ENCODE measurements at regions not wholly inside any gene's neighbourhood (a gene's known extent, or its start where the extent isn't known, plus 50 kb on each side); places are given as distances from the start of the nearest gene placed in this dataset.

DNA sequence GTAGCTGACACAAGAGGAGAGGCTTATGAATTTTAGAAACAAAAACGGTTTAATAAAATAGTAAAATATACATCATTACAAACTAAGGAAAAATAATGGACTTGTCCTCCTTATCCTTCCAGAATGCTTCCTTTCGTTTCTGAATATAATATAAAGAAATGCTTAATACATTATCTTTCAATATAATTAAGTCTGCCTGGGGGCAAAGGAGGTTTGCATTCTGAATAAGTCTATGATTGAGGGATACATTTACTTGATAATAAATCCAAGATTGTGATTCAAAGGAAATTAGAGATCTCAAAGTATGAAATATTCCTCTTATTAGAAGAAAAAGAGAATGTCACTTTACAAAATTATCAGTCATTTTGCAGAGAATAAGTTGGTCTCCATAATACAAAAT, 386.5 kb downstream of the SPATA31D1 start:
- TF ChIP-seq, protein P1, sequence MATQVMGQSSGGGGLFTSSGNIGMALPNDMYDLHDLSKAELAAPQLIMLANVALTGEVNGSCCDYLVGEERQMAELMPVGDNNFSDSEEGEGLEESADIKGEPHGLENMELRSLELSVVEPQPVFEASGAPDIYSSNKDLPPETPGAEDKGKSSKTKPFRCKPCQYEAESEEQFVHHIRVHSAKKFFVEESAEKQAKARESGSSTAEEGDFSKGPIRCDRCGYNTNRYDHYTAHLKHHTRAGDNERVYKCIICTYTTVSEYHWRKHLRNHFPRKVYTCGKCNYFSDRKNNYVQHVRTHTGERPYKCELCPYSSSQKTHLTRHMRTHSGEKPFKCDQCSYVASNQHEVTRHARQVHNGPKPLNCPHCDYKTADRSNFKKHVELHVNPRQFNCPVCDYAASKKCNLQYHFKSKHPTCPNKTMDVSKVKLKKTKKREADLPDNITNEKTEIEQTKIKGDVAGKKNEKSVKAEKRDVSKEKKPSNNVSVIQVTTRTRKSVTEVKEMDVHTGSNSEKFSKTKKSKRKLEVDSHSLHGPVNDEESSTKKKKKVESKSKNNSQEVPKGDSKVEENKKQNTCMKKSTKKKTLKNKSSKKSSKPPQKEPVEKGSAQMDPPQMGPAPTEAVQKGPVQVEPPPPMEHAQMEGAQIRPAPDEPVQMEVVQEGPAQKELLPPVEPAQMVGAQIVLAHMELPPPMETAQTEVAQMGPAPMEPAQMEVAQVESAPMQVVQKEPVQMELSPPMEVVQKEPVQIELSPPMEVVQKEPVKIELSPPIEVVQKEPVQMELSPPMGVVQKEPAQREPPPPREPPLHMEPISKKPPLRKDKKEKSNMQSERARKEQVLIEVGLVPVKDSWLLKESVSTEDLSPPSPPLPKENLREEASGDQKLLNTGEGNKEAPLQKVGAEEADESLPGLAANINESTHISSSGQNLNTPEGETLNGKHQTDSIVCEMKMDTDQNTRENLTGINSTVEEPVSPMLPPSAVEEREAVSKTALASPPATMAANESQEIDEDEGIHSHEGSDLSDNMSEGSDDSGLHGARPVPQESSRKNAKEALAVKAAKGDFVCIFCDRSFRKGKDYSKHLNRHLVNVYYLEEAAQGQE (IDR thresholded peaks at IDR 0.05; ENCODE audit: insufficient read depth in 1 of 2, low read depth in 2 of 2, low read length in 2 of 2) = no peak
- TF ChIP-seq POLR2AphosphoS5 (IDR thresholded peaks at IDR 0.05; ENCODE audit: low read depth, low read length) (no peak), TAF1 (IDR thresholded peaks at IDR 0.05; ENCODE audit: borderline replicate concordance, insufficient read depth, low read length) (no peak), FOXP2 (optimal IDR thresholded peaks at IDR 0.05; ENCODE audit: borderline replicate concordance, extremely low read depth, extremely low read length, insufficient read depth) (no peak), SIN3A (IDR thresholded peaks at IDR 0.05; ENCODE audit: borderline replicate concordance, insufficient read depth, low read length) (no peak)

Measured in PFSK-1 (cell line).